PC-3 (cell line): ENCODE measurements at regions not wholly inside any gene's neighbourhood (a gene's known extent, or its start where the extent isn't known, plus 50 kb on each side); places are given as distances from the start of the nearest gene placed in this dataset.

Experiments used
- ATAC-seq: fragments of 200-7000 bp; cut with Tn5 transposase; 2 replicates; pipeline ENCODE4 v1.9.1; 2020; ENCODE audit warnings: mild to moderate bottlenecking, moderate library complexity
- BruUV-seq: library from RNA; stranded (reverse); fragments of 400-500 nt; replicated peaks from 2 replicates; lab custom pipeline; 2021; lab: Mats Ljungman, UMichigan
- CTCF ChIA-PET: fragments of 300-600 bp; sonication (Branson Sonifier 250); formaldehyde crosslinking; loops from one replicate; lab custom pipeline; 2022; ENCODE audit warnings: antibody characterized with exemption; lab: Charles Lee
- POLR2A ChIA-PET: fragments of 300-600 bp; sonication (Branson Sonifier 250); formaldehyde crosslinking; loops from one replicate; lab custom pipeline; 2022; ENCODE audit warnings: antibody characterized with exemption; ENCODE audit not compliant: unreplicated experiment; lab: Charles Lee
- DNase-seq: peaks from one replicate; pipeline ENCODE4 v3.0.0-alpha.2; 2015
- H2AFZ ChIP-seq: fragments of 300-600 bp; sonication (generic); 2 replicates; pipeline ENCODE4 v1.6.0; 2016; ENCODE audit warnings: antibody characterized with exemption, low read length
- H3F3A ChIP-seq: fragments of 300-600 bp; sonication (generic); one replicate; pipeline ENCODE4 v1.6.0; 2017; ENCODE audit warnings: antibody characterized with exemption, low read length, control low read depth, mild to moderate bottlenecking; ENCODE audit not compliant: unreplicated experiment
- H3K27ac ChIP-seq: fragments of 300-600 bp; sonication (generic); 2 replicates; pipeline ENCODE4 v1.5.1; 2016; ENCODE audit warnings: mild to moderate bottlenecking, low read length
- H3K27me3 ChIP-seq: fragments of 300-600 bp; sonication (generic); 2 replicates; pipeline ENCODE4 v1.6.1; 2016; ENCODE audit warnings: low read length, mixed read lengths
- H3K36me3 ChIP-seq: fragments of 300-600 bp; sonication (generic); 2 replicates; pipeline ENCODE4 v1.6.1; 2016; ENCODE audit warnings: low read depth, mixed run types, low read length, mixed read lengths
- H3K4me1 ChIP-seq: fragments of 300-600 bp; sonication (generic); 2 replicates; pipeline ENCODE4 v1.5.1; 2016; ENCODE audit warnings: low read length; ENCODE audit not compliant: insufficient read depth
- H3K4me2 ChIP-seq: fragments of 300-600 bp; sonication (generic); 2 replicates; pipeline ENCODE4 v1.6.0; 2016; ENCODE audit warnings: low read length
- H3K4me3 ChIP-seq: fragments of 300-600 bp; sonication (generic); 2 replicates; pipeline ENCODE4 v1.5.1; 2016; ENCODE audit warnings: mild to moderate bottlenecking, low read length, mixed read lengths
- H3K79me2 ChIP-seq: fragments of 300-600 bp; sonication (generic); 2 replicates; pipeline ENCODE4 v1.6.1; 2017; ENCODE audit warnings: low read length, mixed read lengths
- H3K9ac ChIP-seq: fragments of 300-600 bp; sonication (generic); 2 replicates; pipeline ENCODE4 v1.6.0; 2016; ENCODE audit warnings: mild to moderate bottlenecking, low read length
- H3K9me2 ChIP-seq: fragments of 300-600 bp; sonication (generic); replicated peaks from 2 replicates; pipeline ENCODE4 v1.6.1; 2016; ENCODE audit warnings: mixed run types, low read length, mixed read lengths
- H3K9me3 ChIP-seq: fragments of 300-600 bp; sonication (generic); 2 replicates; pipeline ENCODE4 v1.6.1; 2016; ENCODE audit warnings: low read length, mixed read lengths
- H4K20me1 ChIP-seq: fragments of 300-600 bp; sonication (generic); 2 replicates; pipeline ENCODE4 v1.6.1; 2016; ENCODE audit warnings: low read length, mixed read lengths
- CTCF ChIP-seq: fragments of 300-600 bp; sonication (generic); conservative IDR thresholded peaks from 2 replicates; pipeline ENCODE4 v1.5.1; 2017; ENCODE audit warnings: antibody characterized with exemption, low read depth, mild to moderate bottlenecking, low read length
- EZH2 ChIP-seq: fragments of 300-600 bp; sonication (generic); IDR thresholded peaks from one replicate; pipeline ENCODE4 v1.6.1; 2017; ENCODE audit warnings: antibody characterized with exemption, mild to moderate bottlenecking, low read length; ENCODE audit not compliant: unreplicated experiment
- EZH2phosphoT487 ChIP-seq: fragments of 300-600 bp; sonication (generic); IDR thresholded peaks from 2 replicates; pipeline ENCODE4 v1.6.1; 2018; ENCODE audit warnings: mild to moderate bottlenecking, antibody characterized with exemption, low read length, borderline replicate concordance
- intact Hi-C: fragments of 100-400 bp; cut with micrococcal nuclease; formaldehyde crosslinking; loops from 2 replicates; pipeline ENCODE4 v1.9.0; 2023

- Histone ChIP-seq H3K9me3 (no peaks in the 10 kb centered on the region), H3K4me3 (no peak overlapping the region), H3K9me2 (no peaks in the 10 kb centered on the region), H3F3A (no peaks in the 10 kb centered on the region), H3K79me2 (no peaks in the 10 kb centered on the region), H3K9ac (no peak overlapping the region), H3K4me2 (no peak overlapping the region), H3K27me3 (no peaks in the 10 kb centered on the region), H2AFZ (no peak overlapping the region), H3K36me3 (no peaks in the 10 kb centered on the region), H4K20me1 (no peaks in the 10 kb centered on the region), H3K4me1 (no peaks in the 10 kb centered on the region), H3K27ac (no peak overlapping the region)
- POLR2A ChIA-PET: no interaction called here
- CTCF ChIA-PET: no interaction called here
- no TSS peak for BruUV-seq
- ATAC-seq: no peak
- DNase-seq: no peak
- TF ChIP-seq CTCF (no peak), EZH2 (no peak), EZH2phosphoT487 (no peak)
- intact Hi-C loops: no loop called here
Observed at GRCh38 chrX:122555925-122556324, 628.2 kb upstream of the GRIA3 start.

- ATAC-seq (no peak), DNase-seq (peak; percentile 72)
- ChIA-PET POLR2A (no interaction called here), CTCF (no interaction called here)
- Histone ChIP-seq H4K20me1 (no peaks in the 10 kb centered on the region), H3K9ac (no peak overlapping the region), H3K9me3 (no peaks in the 10 kb centered on the region), H3K4me1 (peaks cover 6% of the 10 kb centered on the region; the same call in 1 of the 2 replicates), H2AFZ (no peak overlapping the region), H3K4me3 (no peak overlapping the region), H3K27ac (no peak overlapping the region), H3K9me2 (no peaks in the 10 kb centered on the region), H3K4me2 (no peak overlapping the region), H3F3A (no peaks in the 10 kb centered on the region), H3K27me3 (no peaks in the 10 kb centered on the region), H3K79me2 (no peaks in the 10 kb centered on the region), H3K36me3 (no peaks in the 10 kb centered on the region)
- intact Hi-C loops: no loop called here
- BruUV-seq: no TSS peak
- no peak for TF ChIP-seq EZH2
- no peak for TF ChIP-seq EZH2phosphoT487
- no peak for TF ChIP-seq CTCF
Observed at GRCh38 chrX:122565952-122566351, 618.1 kb upstream of the GRIA3 start.

- intact Hi-C loops: no loop called here
- no peak overlapping the region for H3K9ac ChIP-seq
- POLR2A ChIA-PET: no interaction called here
- H3K4me1 ChIP-seq: peaks cover 6% of the 10 kb centered on the region; the same call in 1 of the 2 replicates
- H3K4me3 ChIP-seq: no peak overlapping the region
- H3F3A ChIP-seq: no peaks in the 10 kb centered on the region
- H3K4me2 ChIP-seq: no peak overlapping the region
- TF ChIP-seq EZH2phosphoT487 (no peak), CTCF (no peak), EZH2 (no peak)
- no peaks in the 10 kb centered on the region for H3K27me3 ChIP-seq
- no peaks in the 10 kb centered on the region for H3K36me3 ChIP-seq
- no peaks in the 10 kb centered on the region for H3K9me2 ChIP-seq
- no peak overlapping the region for H2AFZ ChIP-seq
- no peak for DNase-seq
- H3K9me3 ChIP-seq: no peaks in the 10 kb centered on the region
- no peaks in the 10 kb centered on the region for H4K20me1 ChIP-seq
- no TSS peak for BruUV-seq
- CTCF ChIA-PET: no interaction called here
- ATAC-seq: no peak
- no peak overlapping the region for H3K27ac ChIP-seq
- no peaks in the 10 kb centered on the region for H3K79me2 ChIP-seq
Observed at GRCh38 chrX:122566401-122566800, 617.7 kb upstream of the GRIA3 start.
